Colonic mucosa (tissue), 4 donors: ENCODE measurements at regions not wholly inside any gene's neighbourhood (a gene's known extent, or its start where the extent isn't known, plus 50 kb on each side); places are given as distances from the start of the nearest gene placed in this dataset.

Experiments used
- DNase-seq: peaks from one replicate; pipeline ENCODE4 v3.0.0-alpha.2; 2020
- H3K27ac ChIP-seq: fragments of 200-600 bp; one replicate; pipeline ENCODE4 v1.8.0; 2021
- H3K27me3 ChIP-seq: fragments of 200-600 bp; one replicate; pipeline ENCODE4 v1.8.0; 2021
- H3K36me3 ChIP-seq: fragments of 200-600 bp; one replicate; pipeline ENCODE4 v1.8.0; 2021
- H3K4me1 ChIP-seq: fragments of 200-600 bp; one replicate; pipeline ENCODE4 v1.8.0; 2021; ENCODE audit warnings: mild to moderate bottlenecking
- H3K4me3 ChIP-seq: fragments of 200-600 bp; one replicate; pipeline ENCODE4 v1.8.0; 2021
- H3K9ac ChIP-seq, 2 donors: one replicate each; pipeline ENCODE4 v1.7.0; 2013; ENCODE audit warnings: control low read depth in 2 of 2, low read depth in 2 of 2, low read length in 2 of 2
- H3K9me3 ChIP-seq: fragments of 200-600 bp; one replicate; pipeline ENCODE4 v1.8.0; 2021
- CTCF ChIP-seq: fragments of 200-600 bp; IDR thresholded peaks from one replicate; pipeline ENCODE4 v1.8.0; 2022; ENCODE audit warnings: antibody characterized with exemption, mild to moderate bottlenecking
- intact Hi-C: fragments of 100-400 bp; cut with DNase I; formaldehyde crosslinking; loops from one replicate; pipeline ENCODE4 v1.14.1; 2022
- donor health status: healthy.
- donor health status: DM: no; HTN: no; CAD: no.
- donor health status: DM: no; HTN: no; CAD: no.

GRCh38 chr1:234689236-234689635 is 79.3 kb upstream of the IRF2BP2 start:
- Histone ChIP-seq H3K27ac (no peak overlapping the region), H3K4me3 (no peak overlapping the region), H3K36me3 (no peaks in the 10 kb centered on the region), H3K27me3 (no peaks in the 10 kb centered on the region), H3K9me3 (no peaks in the 10 kb centered on the region), H3K9ac (no peak overlapping the region), H3K4me1 (no peaks in the 10 kb centered on the region)
- DNase-seq = no peak
- intact Hi-C loops = no loop called here
- no peak for TF ChIP-seq CTCF

- no peak overlapping the region for H3K27ac ChIP-seq
- intact Hi-C loops = no loop called here
- H3K4me3 ChIP-seq = no peak overlapping the region
Observed at GRCh38 chr1:234687011-234687410, 77.0 kb upstream of the IRF2BP2 start.

GRCh38 chr1:234686035-234686434 is 76.1 kb upstream of the IRF2BP2 start:
- H3K36me3 ChIP-seq = no peaks in the 10 kb centered on the region
- H3K27me3 ChIP-seq = no peaks in the 10 kb centered on the region
- no peaks in the 10 kb centered on the region for H3K4me1 ChIP-seq
- no peak overlapping the region for H3K27ac ChIP-seq
- no peak for TF ChIP-seq CTCF
- no peak overlapping the region for H3K9ac ChIP-seq
- H3K4me3 ChIP-seq = no peak overlapping the region
- intact Hi-C loops = no loop called here
- no peaks in the 10 kb centered on the region for H3K9me3 ChIP-seq
- no peak for DNase-seq

More at GRCh38 chr1:234687011-234687410, 77.0 kb upstream of the IRF2BP2 start:
- Histone ChIP-seq H3K27me3 (no peaks in the 10 kb centered on the region), H3K4me1 (no peaks in the 10 kb centered on the region), H3K36me3 (no peaks in the 10 kb centered on the region), H3K9me3 (no peaks in the 10 kb centered on the region), H3K9ac (no peak overlapping the region)
- DNase-seq = no peak
- no peak for TF ChIP-seq CTCF

- H3K9me3 ChIP-seq = no peaks in the 10 kb centered on the region
- H3K27ac ChIP-seq = no peak overlapping the region
- no peak overlapping the region for H3K4me3 ChIP-seq
- no peak for DNase-seq
- no peak overlapping the region for H3K9ac ChIP-seq
- no peak for TF ChIP-seq CTCF
- intact Hi-C loops = no loop called here
- no peaks in the 10 kb centered on the region for H3K27me3 ChIP-seq
- no peaks in the 10 kb centered on the region for H3K4me1 ChIP-seq
- no peaks in the 10 kb centered on the region for H3K36me3 ChIP-seq
Observed at GRCh38 chr1:234684856-234685255, 74.9 kb upstream of the IRF2BP2 start.

GRCh38 chr1:234683861-234684632 is 74.1 kb upstream of the IRF2BP2 start:
- no peak for TF ChIP-seq CTCF
- H3K9ac ChIP-seq = no peak overlapping the region
- no peaks in the 10 kb centered on the region for H3K9me3 ChIP-seq
- no peak overlapping the region for H3K4me3 ChIP-seq
- no peak overlapping the region for H3K27ac ChIP-seq
- intact Hi-C loops = no loop called here
- no peaks in the 10 kb centered on the region for H3K36me3 ChIP-seq
- no peaks in the 10 kb centered on the region for H3K4me1 ChIP-seq
- no peaks in the 10 kb centered on the region for H3K27me3 ChIP-seq
- DNase-seq = peak; percentile 60
